H9 (cell line): ENCODE measurements at regions not wholly inside any gene's neighbourhood (a gene's known extent, or its start where the extent isn't known, plus 50 kb on each side); places are given as distances from the start of the nearest gene placed in this dataset.

Source experiments
- DNase-seq: peaks from one replicate; pipeline ENCODE4 v3.0.0-alpha.2; 2017
- H2AFZ ChIP-seq: one replicate; pipeline ENCODE4 v1.6.1; 2013; ENCODE audit warnings: mild to moderate bottlenecking, low read length, control low read depth, moderate library complexity
- H2AK5ac ChIP-seq: 2 replicates; pipeline ENCODE4 v1.6.1; 2013; ENCODE audit warnings: low read length, control low read depth, mixed read lengths; ENCODE audit not compliant: insufficient read length
- H2BK120ac ChIP-seq: one replicate; pipeline ENCODE4 v1.6.1; 2013; ENCODE audit warnings: low read depth, mild to moderate bottlenecking, low read length, control low read depth, inconsistent platforms; ENCODE audit not compliant: poor library complexity, severe bottlenecking
- H2BK12ac ChIP-seq: 2 replicates; pipeline ENCODE4 v1.6.1; 2013; ENCODE audit warnings: low read length, control low read depth, mixed read lengths, low read depth; ENCODE audit not compliant: insufficient read length
- H2BK15ac ChIP-seq: 2 replicates; pipeline ENCODE4 v1.6.1; 2013; ENCODE audit warnings: low read depth, low read length, control low read depth
- H2BK20ac ChIP-seq: one replicate; pipeline ENCODE4 v1.6.1; 2013; ENCODE audit warnings: low read depth, mild to moderate bottlenecking, low read length, control low read depth, inconsistent platforms; ENCODE audit not compliant: poor library complexity, severe bottlenecking
- H2BK5ac ChIP-seq: 2 replicates; pipeline ENCODE4 v1.6.1; 2013; ENCODE audit warnings: low read length, control low read depth, mixed read lengths; ENCODE audit not compliant: insufficient read length
- H3K14ac ChIP-seq: 2 replicates; pipeline ENCODE4 v1.6.1; 2013; ENCODE audit warnings: low read length, control low read depth; ENCODE audit not compliant: insufficient read depth
- H3K18ac ChIP-seq: 2 replicates; pipeline ENCODE4 v1.6.1; 2013; ENCODE audit warnings: low read depth, mild to moderate bottlenecking, mixed read lengths, low read length, control low read depth; ENCODE audit not compliant: insufficient read length
- H3K23ac ChIP-seq: 2 replicates; pipeline ENCODE4 v1.6.1; 2013; ENCODE audit warnings: low read length, control low read depth, mixed read lengths, low read depth; ENCODE audit not compliant: insufficient read length
- H3K23me2 ChIP-seq: 2 replicates; pipeline ENCODE4 v1.6.1; 2013; ENCODE audit warnings: low read depth, mild to moderate bottlenecking, mixed read lengths, low read length, control low read depth; ENCODE audit not compliant: insufficient read length, poor library complexity, severe bottlenecking
- H3K27ac ChIP-seq: 2 replicates; pipeline ENCODE4 v1.5.1; 2013; ENCODE audit warnings: low read length, control low read depth, mixed read lengths, low read depth; ENCODE audit not compliant: insufficient read length
- H3K27me3 ChIP-seq: 2 replicates; pipeline ENCODE4 v1.6.1; 2013; ENCODE audit warnings: low read length, control low read depth, inconsistent platforms; ENCODE audit not compliant: insufficient read depth
- H3K4ac ChIP-seq: 2 replicates; pipeline ENCODE4 v1.6.1; 2013; ENCODE audit warnings: low read depth, mild to moderate bottlenecking, control low read depth, inconsistent platforms, low read length, moderate library complexity
- H3K4me1 ChIP-seq: 2 replicates; pipeline ENCODE4 v1.6.1; 2013; ENCODE audit warnings: low read length, control low read depth, inconsistent platforms; ENCODE audit not compliant: insufficient read depth
- H3K4me2 ChIP-seq: 2 replicates; pipeline ENCODE4 v1.6.1; 2013; ENCODE audit warnings: low read length, control low read depth, mixed read lengths; ENCODE audit not compliant: insufficient read length, insufficient read depth
- H3K56ac ChIP-seq: 2 replicates; pipeline ENCODE4 v1.6.1; 2013; ENCODE audit warnings: low read depth, mild to moderate bottlenecking, mixed read lengths, low read length, control low read depth; ENCODE audit not compliant: insufficient read length
- H3K79me1 ChIP-seq: 2 replicates; pipeline ENCODE4 v1.6.1; 2013; ENCODE audit warnings: low read depth, mild to moderate bottlenecking, moderate library complexity, low read length, control low read depth, inconsistent platforms; ENCODE audit not compliant: insufficient read depth, poor library complexity, severe bottlenecking
- H3K79me2 ChIP-seq: 2 replicates; pipeline ENCODE4 v1.6.1; 2013; ENCODE audit warnings: low read length, control low read depth, inconsistent platforms; ENCODE audit not compliant: insufficient read depth
- H3K9ac ChIP-seq: 2 replicates; pipeline ENCODE4 v1.6.1; 2013; ENCODE audit warnings: low read length, control low read depth, mixed read lengths; ENCODE audit not compliant: insufficient read length; ENCODE audit errors: extremely low read depth
- H3K9me3 ChIP-seq: one replicate; pipeline ENCODE4 v1.6.1; 2013; ENCODE audit warnings: low read depth, low read length, inconsistent platforms; ENCODE audit not compliant: control insufficient read depth
- H3T11ph ChIP-seq: one replicate; pipeline ENCODE4 v1.6.1; 2013; ENCODE audit warnings: mild to moderate bottlenecking, low read length, control low read depth, inconsistent platforms
- H4K20me1 ChIP-seq: one replicate; pipeline ENCODE4 v1.6.1; 2013; ENCODE audit not compliant: control insufficient read depth, insufficient read length, insufficient read depth
- H4K5ac ChIP-seq: 2 replicates; pipeline ENCODE4 v1.6.1; 2013; ENCODE audit warnings: low read depth, mild to moderate bottlenecking, mixed read lengths, low read length, control low read depth; ENCODE audit not compliant: insufficient read length
- H4K8ac ChIP-seq: replicated peaks from 2 replicates; pipeline ENCODE4 v1.6.1; 2013; ENCODE audit warnings: low read length, control low read depth, mixed read lengths, low read depth; ENCODE audit not compliant: insufficient read length
- H4K91ac ChIP-seq: 2 replicates; pipeline ENCODE4 v1.6.1; 2013; ENCODE audit warnings: low read depth, mild to moderate bottlenecking, moderate library complexity, mixed read lengths, low read length, control low read depth; ENCODE audit not compliant: insufficient read length
- H3K27ac Mint-ChIP-seq, 3 experiments: 2 replicates in 2 of 3; 3 replicates in 1 of 3; pipeline ENCODE4 v1.8.0; 2020 to 2021; ENCODE audit warnings: mixed read lengths in 3 of 3, mild to moderate bottlenecking in 1 of 3, moderate library complexity in 1 of 3
- H3K27me3 Mint-ChIP-seq: 2 replicates; pipeline ENCODE4 v1.8.0; 2021; ENCODE audit warnings: low read depth, mild to moderate bottlenecking, moderate library complexity, mixed read lengths
- H3K36me3 Mint-ChIP-seq, 3 experiments: 2 replicates in 2 of 3; 3 replicates in 1 of 3; pipeline ENCODE4 v1.8.0; 2020 to 2021; ENCODE audit warnings: low read depth in 3 of 3, mixed read lengths in 3 of 3; ENCODE audit not compliant: insufficient read depth in 1 of 3
- H3K4me1 Mint-ChIP-seq, 2 experiments: 2 replicates each; pipeline ENCODE4 v1.8.0; 2020; ENCODE audit warnings: mixed read lengths in 2 of 2
- H3K4me3 Mint-ChIP-seq, 2 experiments: 2 replicates in 1 of 2; 3 replicates in 1 of 2; pipeline ENCODE4 v1.8.0; 2020 to 2021; ENCODE audit warnings: mild to moderate bottlenecking in 2 of 2, mixed read lengths in 2 of 2, moderate library complexity in 1 of 2
- H3K9me3 Mint-ChIP-seq, 2 experiments: 2 replicates in 1 of 2; 3 replicates in 1 of 2; pipeline ENCODE4 v1.8.0; 2020; ENCODE audit warnings: mild to moderate bottlenecking in 2 of 2, mixed read lengths in 2 of 2, moderate library complexity in 1 of 2
- WGBS: extraction: QIAGEN DNeasy Blood & Tissue Kit; methylation state at CpG from one replicate; pipeline ENCODE4 v1.1.7; 2013; ENCODE audit warnings: missing lambda C conversion rate, low lambda C conversion rate, mixed read lengths; ENCODE audit not compliant: insufficient read length; ENCODE audit errors: extremely low coverage; 5-methylcytosine and 5-hydroxymethylcytosine counted together
- TF ChIP-seq, protein P1 (sequence below): fragments of 200-600 bp; sonication (generic); conservative IDR thresholded peaks from 3 replicates; pipeline ENCODE4 v1.8.0; 2021; ENCODE audit warnings: antibody characterized with exemption, mild to moderate bottlenecking

DNA sequence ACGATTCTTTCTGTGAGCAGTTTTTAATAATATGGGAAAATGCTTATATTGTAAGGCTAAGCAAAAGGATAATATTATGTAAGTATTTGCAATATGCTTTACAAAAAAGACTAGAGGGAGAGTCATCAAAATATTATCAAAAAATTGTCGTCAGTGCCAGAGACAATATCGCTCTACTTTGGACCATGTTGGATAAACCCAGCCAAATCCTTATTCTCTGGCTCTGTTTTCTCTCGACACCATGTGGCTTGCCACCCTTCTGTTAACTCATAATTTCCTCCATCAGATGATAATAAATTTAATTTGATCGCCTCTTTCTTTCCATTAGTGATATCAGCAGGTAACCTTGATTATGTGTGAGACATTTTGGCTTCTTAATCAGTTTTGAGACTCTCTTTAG is 129.9 kb downstream of the CDC42EP3 start:
- no peak overlapping the region for H3K18ac ChIP-seq
- no peak overlapping the region for H3K27ac ChIP-seq
- H3K23ac ChIP-seq, result no peak overlapping the region
- peaks cover 0 to 5% (median 4%) of the 10 kb centered on the region in 3 experiments; a peak in 3 of 7 replicates for H3K36me3 Mint-ChIP-seq
- TF ChIP-seq, protein P1, sequence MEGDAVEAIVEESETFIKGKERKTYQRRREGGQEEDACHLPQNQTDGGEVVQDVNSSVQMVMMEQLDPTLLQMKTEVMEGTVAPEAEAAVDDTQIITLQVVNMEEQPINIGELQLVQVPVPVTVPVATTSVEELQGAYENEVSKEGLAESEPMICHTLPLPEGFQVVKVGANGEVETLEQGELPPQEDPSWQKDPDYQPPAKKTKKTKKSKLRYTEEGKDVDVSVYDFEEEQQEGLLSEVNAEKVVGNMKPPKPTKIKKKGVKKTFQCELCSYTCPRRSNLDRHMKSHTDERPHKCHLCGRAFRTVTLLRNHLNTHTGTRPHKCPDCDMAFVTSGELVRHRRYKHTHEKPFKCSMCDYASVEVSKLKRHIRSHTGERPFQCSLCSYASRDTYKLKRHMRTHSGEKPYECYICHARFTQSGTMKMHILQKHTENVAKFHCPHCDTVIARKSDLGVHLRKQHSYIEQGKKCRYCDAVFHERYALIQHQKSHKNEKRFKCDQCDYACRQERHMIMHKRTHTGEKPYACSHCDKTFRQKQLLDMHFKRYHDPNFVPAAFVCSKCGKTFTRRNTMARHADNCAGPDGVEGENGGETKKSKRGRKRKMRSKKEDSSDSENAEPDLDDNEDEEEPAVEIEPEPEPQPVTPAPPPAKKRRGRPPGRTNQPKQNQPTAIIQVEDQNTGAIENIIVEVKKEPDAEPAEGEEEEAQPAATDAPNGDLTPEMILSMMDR, result no peak
- no peak overlapping the region for H2AK5ac ChIP-seq
- no peak overlapping the region for H3K4me3 Mint-ChIP-seq
- H3K79me1 ChIP-seq, result no peaks in the 10 kb centered on the region
- no peak overlapping the region for H2BK20ac ChIP-seq
- no peak overlapping the region for H2BK120ac ChIP-seq
- H4K8ac ChIP-seq, result no peak overlapping the region
- H3K4me1 ChIP-seq, result no peaks in the 10 kb centered on the region
- no peak overlapping the region for H3T11ph ChIP-seq
- no peaks in the 10 kb centered on the region for H3K27me3 ChIP-seq
- no peaks in the 10 kb centered on the region for H4K20me1 ChIP-seq
- H3K79me2 ChIP-seq, result no peaks in the 10 kb centered on the region
- H3K9me3 Mint-ChIP-seq, result peaks cover 2 to 3% of the 10 kb centered on the region in 2 experiments; a peak in 2 of 5 replicates
- no peak overlapping the region for H2BK5ac ChIP-seq
- WGBS, result no CpG with 5 or more reads among the region's 5 CpGs
- H3K4me2 ChIP-seq, result no peak overlapping the region
- H2BK12ac ChIP-seq, result no peak overlapping the region
- peaks cover 3% of the 10 kb centered on the region for H3K27me3 Mint-ChIP-seq
- H3K27ac Mint-ChIP-seq, result no peak overlapping the region
- no peaks in the 10 kb centered on the region for H3K9me3 ChIP-seq
- H2BK15ac ChIP-seq, result no peak overlapping the region
- no peak for DNase-seq
- peaks cover 3 to 9% of the 10 kb centered on the region in 2 experiments; a peak in 2 of 4 replicates for H3K4me1 Mint-ChIP-seq
- no peak overlapping the region for H4K5ac ChIP-seq
- H3K56ac ChIP-seq, result no peak overlapping the region
- no peak overlapping the region for H4K91ac ChIP-seq
- H3K9ac ChIP-seq, result no peak overlapping the region
- no peaks in the 10 kb centered on the region for H3K23me2 ChIP-seq
- no peak overlapping the region for H3K14ac ChIP-seq
- H2AFZ ChIP-seq, result no peak overlapping the region
- no peak overlapping the region for H3K4ac ChIP-seq
